ENCODE measurements at regions not wholly inside any gene's neighbourhood (a gene's known extent, or its start where the extent isn't known, plus 50 kb on each side); places are given as distances from the start of the nearest gene placed in this dataset.

DNA sequence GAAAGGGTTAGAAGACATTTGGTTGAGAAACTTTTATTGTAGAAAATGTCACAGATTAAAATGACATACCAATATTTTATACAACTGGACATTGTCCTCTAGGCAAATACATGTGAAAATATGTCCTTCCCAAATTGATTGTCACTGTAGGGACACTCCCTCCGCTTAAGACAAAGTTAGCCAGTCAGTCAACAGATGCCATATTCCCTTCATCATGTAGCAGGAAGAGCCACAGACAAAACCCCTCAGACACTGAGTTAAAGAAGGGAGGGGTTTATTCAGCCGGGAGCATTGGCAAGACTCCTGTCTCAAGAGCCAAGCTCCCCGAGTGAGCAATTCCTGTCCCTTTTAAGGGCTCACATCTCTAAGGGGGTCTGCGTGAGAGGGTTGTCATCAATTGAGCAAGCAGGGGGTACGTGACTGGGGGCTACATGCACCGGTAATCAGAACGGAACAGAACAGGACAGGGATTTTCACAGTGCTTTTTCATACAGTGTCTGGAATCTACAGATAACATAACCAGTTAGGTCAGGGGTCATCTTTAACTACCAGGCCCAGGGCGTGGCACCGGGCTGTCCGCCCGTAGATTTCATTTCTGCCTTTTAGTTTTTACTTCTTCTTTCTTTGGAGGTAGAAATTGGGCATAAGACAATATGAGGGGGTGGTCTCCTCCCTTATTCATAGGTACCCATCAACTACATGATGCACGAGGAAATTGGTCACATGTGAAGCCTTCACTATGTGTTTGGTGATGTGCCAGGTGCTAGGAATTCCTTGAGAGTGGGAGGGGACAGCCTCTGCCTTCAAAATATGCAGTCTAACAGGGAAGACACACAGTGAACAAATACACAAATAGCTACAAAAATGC is 155.7 kb upstream of the CDYL start (continued):
- TF ChIP-seq, protein P1, sequence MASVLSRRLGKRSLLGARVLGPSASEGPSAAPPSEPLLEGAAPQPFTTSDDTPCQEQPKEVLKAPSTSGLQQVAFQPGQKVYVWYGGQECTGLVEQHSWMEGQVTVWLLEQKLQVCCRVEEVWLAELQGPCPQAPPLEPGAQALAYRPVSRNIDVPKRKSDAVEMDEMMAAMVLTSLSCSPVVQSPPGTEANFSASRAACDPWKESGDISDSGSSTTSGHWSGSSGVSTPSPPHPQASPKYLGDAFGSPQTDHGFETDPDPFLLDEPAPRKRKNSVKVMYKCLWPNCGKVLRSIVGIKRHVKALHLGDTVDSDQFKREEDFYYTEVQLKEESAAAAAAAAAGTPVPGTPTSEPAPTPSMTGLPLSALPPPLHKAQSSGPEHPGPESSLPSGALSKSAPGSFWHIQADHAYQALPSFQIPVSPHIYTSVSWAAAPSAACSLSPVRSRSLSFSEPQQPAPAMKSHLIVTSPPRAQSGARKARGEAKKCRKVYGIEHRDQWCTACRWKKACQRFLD (CRISPR knock-in tag; IDR thresholded peaks at IDR 0.05): peak; percentile 94
- TF ChIP-seq NR4A1 (CRISPR knock-in tag; IDR thresholded peaks at IDR 0.05) (no peak), NR4A1 (tag; IDR thresholded peaks at IDR 0.05) (peak; percentile 92)
- TF ChIP-seq, protein P2, sequence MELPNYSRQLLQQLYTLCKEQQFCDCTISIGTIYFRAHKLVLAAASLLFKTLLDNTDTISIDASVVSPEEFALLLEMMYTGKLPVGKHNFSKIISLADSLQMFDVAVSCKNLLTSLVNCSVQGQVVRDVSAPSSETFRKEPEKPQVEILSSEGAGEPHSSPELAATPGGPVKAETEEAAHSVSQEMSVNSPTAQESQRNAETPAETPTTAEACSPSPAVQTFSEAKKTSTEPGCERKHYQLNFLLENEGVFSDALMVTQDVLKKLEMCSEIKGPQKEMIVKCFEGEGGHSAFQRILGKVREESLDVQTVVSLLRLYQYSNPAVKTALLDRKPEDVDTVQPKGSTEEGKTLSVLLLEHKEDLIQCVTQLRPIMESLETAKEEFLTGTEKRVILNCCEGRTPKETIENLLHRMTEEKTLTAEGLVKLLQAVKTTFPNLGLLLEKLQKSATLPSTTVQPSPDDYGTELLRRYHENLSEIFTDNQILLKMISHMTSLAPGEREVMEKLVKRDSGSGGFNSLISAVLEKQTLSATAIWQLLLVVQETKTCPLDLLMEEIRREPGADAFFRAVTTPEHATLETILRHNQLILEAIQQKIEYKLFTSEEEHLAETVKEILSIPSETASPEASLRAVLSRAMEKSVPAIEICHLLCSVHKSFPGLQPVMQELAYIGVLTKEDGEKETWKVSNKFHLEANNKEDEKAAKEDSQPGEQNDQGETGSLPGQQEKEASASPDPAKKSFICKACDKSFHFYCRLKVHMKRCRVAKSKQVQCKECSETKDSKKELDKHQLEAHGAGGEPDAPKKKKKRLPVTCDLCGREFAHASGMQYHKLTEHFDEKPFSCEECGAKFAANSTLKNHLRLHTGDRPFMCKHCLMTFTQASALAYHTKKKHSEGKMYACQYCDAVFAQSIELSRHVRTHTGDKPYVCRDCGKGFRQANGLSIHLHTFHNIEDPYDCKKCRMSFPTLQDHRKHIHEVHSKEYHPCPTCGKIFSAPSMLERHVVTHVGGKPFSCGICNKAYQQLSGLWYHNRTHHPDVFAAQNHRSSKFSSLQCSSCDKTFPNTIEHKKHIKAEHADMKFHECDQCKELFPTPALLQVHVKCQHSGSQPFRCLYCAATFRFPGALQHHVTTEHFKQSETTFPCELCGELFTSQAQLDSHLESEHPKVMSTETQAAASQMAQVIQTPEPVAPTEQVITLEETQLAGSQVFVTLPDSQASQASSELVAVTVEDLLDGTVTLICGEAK (IDR thresholded peaks at IDR 0.05): no peak
- TF ChIP-seq, protein P2 (CRISPR knock-in tag; IDR thresholded peaks at IDR 0.05): no peak
- TF ChIP-seq, protein P3, sequence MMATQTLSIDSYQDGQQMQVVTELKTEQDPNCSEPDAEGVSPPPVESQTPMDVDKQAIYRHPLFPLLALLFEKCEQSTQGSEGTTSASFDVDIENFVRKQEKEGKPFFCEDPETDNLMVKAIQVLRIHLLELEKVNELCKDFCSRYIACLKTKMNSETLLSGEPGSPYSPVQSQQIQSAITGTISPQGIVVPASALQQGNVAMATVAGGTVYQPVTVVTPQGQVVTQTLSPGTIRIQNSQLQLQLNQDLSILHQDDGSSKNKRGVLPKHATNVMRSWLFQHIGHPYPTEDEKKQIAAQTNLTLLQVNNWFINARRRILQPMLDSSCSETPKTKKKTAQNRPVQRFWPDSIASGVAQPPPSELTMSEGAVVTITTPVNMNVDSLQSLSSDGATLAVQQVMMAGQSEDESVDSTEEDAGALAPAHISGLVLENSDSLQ (IDR thresholded peaks at IDR 0.05): peak; percentile 84

Data from K562 (cell line).